Lower lobe of right lung (tissue), 2 donors: ENCODE measurements at regions not wholly inside any gene's neighbourhood (a gene's known extent, or its start where the extent isn't known, plus 50 kb on each side); places are given as distances from the start of the nearest gene placed in this dataset.

Source experiments
- ATAC-seq, 2 donors: fragments of 200-7000 bp; cut with Tn5 transposase; one replicate each; pipeline ENCODE4 v1.9.1; 2020 to 2022; ENCODE audit warnings: mild to moderate bottlenecking in 2 of 2, moderate library complexity in 2 of 2
- DNase-seq: peaks from one replicate; pipeline ENCODE4 v3.0.0-alpha.2; 2020
- H3K27ac ChIP-seq: fragments of 200-600 bp; one replicate; pipeline ENCODE4 v1.8.0; 2022
- H3K27me3 ChIP-seq: fragments of 200-600 bp; one replicate; pipeline ENCODE4 v1.8.0; 2022; ENCODE audit warnings: low read depth
- H3K36me3 ChIP-seq: fragments of 200-600 bp; one replicate; pipeline ENCODE4 v1.8.0; 2022; ENCODE audit warnings: mild to moderate bottlenecking
- H3K4me1 ChIP-seq: fragments of 200-600 bp; one replicate; pipeline ENCODE4 v1.8.0; 2022
- H3K4me3 ChIP-seq: fragments of 200-600 bp; one replicate; pipeline ENCODE4 v1.8.0; 2022; ENCODE audit warnings: mild to moderate bottlenecking
- H3K9me3 ChIP-seq: fragments of 200-600 bp; one replicate; pipeline ENCODE4 v1.8.0; 2022
- intact Hi-C: fragments of 100-400 bp; cut with DNase I; formaldehyde crosslinking; loops from one replicate; pipeline ENCODE4 v1.11.0; 2022
- TF ChIP-seq, protein P1 (sequence below): fragments of 200-600 bp; IDR thresholded peaks from one replicate; pipeline ENCODE4 v1.8.0; 2022; ENCODE audit warnings: antibody characterized with exemption, mild to moderate bottlenecking
- donor health status: DM: no; HTN: yes; CAD: no; lungs with severe emphysema.

GRCh38 chr15:98519767-98520550, 128.4 kb upstream of the IGF1R start:
- DNase-seq (no peak), ATAC-seq (no peak)
- H3K4me3 ChIP-seq = no peak overlapping the region
- peaks cover 8% of the 10 kb centered on the region for H3K4me1 ChIP-seq
- no peak overlapping the region for H3K27ac ChIP-seq
- H3K27me3 ChIP-seq = no peaks in the 10 kb centered on the region
- TF ChIP-seq, protein P1, sequence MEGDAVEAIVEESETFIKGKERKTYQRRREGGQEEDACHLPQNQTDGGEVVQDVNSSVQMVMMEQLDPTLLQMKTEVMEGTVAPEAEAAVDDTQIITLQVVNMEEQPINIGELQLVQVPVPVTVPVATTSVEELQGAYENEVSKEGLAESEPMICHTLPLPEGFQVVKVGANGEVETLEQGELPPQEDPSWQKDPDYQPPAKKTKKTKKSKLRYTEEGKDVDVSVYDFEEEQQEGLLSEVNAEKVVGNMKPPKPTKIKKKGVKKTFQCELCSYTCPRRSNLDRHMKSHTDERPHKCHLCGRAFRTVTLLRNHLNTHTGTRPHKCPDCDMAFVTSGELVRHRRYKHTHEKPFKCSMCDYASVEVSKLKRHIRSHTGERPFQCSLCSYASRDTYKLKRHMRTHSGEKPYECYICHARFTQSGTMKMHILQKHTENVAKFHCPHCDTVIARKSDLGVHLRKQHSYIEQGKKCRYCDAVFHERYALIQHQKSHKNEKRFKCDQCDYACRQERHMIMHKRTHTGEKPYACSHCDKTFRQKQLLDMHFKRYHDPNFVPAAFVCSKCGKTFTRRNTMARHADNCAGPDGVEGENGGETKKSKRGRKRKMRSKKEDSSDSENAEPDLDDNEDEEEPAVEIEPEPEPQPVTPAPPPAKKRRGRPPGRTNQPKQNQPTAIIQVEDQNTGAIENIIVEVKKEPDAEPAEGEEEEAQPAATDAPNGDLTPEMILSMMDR = no peak
- no peaks in the 10 kb centered on the region for H3K9me3 ChIP-seq
- no peaks in the 10 kb centered on the region for H3K36me3 ChIP-seq
- intact Hi-C loops = loop anchor here (10.0 kb wide), 1 partner anchor 135 kb away; no protein-coding TSS in a partner anchor

DNA sequence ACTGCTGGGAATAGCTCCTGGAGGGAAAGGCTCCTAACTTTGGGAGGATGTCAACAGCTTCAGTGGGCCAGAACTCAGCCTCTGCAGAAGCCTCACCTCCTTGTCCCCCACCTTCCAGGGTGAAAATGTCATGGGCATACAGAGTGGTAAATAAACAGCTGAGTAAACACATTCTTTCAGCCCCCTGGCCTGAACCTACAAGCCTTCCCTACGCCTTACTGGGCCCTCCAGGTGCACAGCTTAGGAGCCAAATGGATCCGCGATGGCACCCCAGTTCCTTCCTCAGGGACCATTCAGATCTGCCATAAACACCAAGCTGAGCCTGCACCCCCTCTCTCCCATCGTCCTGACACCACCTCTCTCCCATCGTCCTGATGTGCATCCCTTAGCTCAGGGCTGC, 126.2 kb upstream of the IGF1R start:
- ATAC-seq = no peak
- intact Hi-C loops = loop anchor here (10.0 kb wide), 1 partner anchor 133 kb away; no protein-coding TSS in a partner anchor
- no peaks in the 10 kb centered on the region for H3K36me3 ChIP-seq

DNA sequence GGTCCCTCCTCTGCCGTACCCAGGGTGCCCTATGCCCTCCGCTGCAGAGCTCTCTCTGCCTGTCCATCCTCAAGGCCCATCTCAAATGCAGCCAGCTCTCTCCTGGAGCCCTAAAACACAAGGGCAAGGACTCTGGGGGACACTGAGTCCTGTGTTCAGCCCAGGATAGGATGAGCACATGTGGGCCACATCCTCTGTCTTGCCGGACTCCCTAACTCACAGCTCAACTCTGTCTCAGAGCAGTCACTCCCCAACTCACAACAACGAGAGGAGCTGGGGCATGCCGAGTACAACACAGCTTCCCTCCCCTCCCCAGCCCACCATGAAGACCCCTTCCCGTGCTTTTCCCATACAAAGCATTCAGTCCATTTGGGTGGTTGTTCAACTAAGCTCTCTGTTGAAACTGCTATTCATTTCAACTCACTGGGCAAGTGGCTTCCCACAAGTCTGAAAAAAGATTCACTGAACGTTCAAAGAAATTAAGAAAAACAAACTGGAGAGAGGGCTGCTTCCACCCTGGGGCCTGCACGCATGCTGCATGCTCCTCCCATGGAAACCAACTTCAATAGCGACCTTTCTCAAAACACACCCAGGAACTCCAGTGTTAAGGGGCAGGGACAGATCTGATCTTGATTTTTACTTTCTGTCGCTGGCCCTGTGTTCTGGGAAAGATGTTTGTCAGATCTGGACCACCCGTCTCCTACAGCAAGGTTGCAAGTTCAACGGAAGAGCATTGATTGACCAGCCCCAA, 124.3 kb upstream of the IGF1R start:
- Histone ChIP-seq H3K4me3 (no peak overlapping the region), H3K36me3 (no peaks in the 10 kb centered on the region), H3K4me1 (peaks cover 4% of the 10 kb centered on the region), H3K27ac (no peak overlapping the region), H3K9me3 (no peaks in the 10 kb centered on the region), H3K27me3 (peaks cover 4% of the 10 kb centered on the region)
- TF ChIP-seq, protein P1 = no peak
- DNase-seq = no peak
- ATAC-seq = no peak
- intact Hi-C loops = loop anchor here (10.0 kb wide), 1 partner anchor 131 kb away; no protein-coding TSS in a partner anchor

More for the DNA sequence above, 126.2 kb upstream of the IGF1R start:
- DNase-seq = no peak
- H3K27me3 ChIP-seq = no peaks in the 10 kb centered on the region
- no peaks in the 10 kb centered on the region for H3K9me3 ChIP-seq
- H3K4me3 ChIP-seq = no peak overlapping the region
- TF ChIP-seq, protein P1 = no peak
- no peak overlapping the region for H3K27ac ChIP-seq
- H3K4me1 ChIP-seq = peaks cover 8% of the 10 kb centered on the region

DNA sequence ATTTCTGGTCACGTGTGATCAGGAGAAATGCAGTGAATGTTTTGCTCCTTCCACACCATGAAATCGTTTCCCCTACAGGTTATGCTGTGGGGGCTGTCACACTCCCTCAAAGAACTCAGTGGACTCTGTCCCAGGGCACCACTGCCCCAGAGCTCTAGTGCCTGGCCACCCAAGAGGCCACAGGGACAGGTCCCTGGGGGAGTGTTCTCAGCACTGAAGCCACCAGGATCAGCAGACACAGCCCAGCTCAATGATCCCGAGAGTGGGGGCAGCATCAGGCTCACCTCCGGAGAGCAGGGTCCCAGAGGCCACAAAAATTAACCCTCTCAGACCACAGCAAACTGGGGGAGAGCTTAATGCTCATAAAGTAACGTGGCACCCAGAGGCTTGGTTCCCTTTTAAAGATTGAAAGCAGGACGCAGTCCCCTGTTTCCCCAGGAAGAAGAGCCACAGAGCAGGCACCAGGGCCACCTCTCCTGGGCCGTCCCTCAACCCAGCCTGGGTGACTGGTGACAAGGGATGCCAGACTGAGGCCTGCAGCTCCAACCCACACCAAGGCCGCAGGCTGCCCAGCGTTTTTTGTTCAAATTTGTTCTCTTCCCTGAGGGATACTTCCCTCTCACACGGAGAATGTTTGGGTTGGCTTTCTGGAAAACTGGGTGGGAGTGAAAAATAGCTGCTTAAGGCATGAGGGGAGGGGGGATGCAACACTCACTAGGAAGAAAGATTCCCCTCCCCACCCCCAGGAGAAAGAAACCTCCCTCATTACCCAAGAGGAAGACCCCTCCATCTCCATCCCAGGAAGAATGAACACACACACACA, 123.3 kb upstream of the IGF1R start:
- TF ChIP-seq, protein P1 = no peak
- no peaks in the 10 kb centered on the region for H3K4me1 ChIP-seq
- DNase-seq (no peak), ATAC-seq (no peak)
- no peaks in the 10 kb centered on the region for H3K9me3 ChIP-seq
- no peaks in the 10 kb centered on the region for H3K36me3 ChIP-seq
- H3K4me3 ChIP-seq = no peak overlapping the region
- no peak overlapping the region for H3K27ac ChIP-seq
- H3K27me3 ChIP-seq = peaks cover 14% of the 10 kb centered on the region
- intact Hi-C loops = loop anchor here (10.0 kb wide), 1 partner anchor 130 kb away; no protein-coding TSS in a partner anchor

- intact Hi-C loops = loop anchor here (10.0 kb wide), 1 partner anchor 129 kb away; no protein-coding TSS in a partner anchor
- TF ChIP-seq, protein P1 = no peak
- no peaks in the 10 kb centered on the region for H3K9me3 ChIP-seq
- no peak overlapping the region for H3K27ac ChIP-seq
- H3K4me1 ChIP-seq = no peaks in the 10 kb centered on the region
- DNase-seq (no peak), ATAC-seq (peak in 1 of 2 donors; percentile 29)
- peaks cover 16% of the 10 kb centered on the region for H3K27me3 ChIP-seq
- H3K4me3 ChIP-seq = no peak overlapping the region
- H3K36me3 ChIP-seq = no peaks in the 10 kb centered on the region
These were observed 122.7 kb upstream of the IGF1R start for GRCh38 chr15:98525661-98526001.
